Sigmoid colon (tissue), 4 donors: ENCODE measurements at regions not wholly inside any gene's neighbourhood (a gene's known extent, or its start where the extent isn't known, plus 50 kb on each side); places are given as distances from the start of the nearest gene placed in this dataset.

Source experiments
- CTCF ChIP-seq, 4 experiments: fragments of 450-650 bp in 3 of 4; fragments of 200-600 bp in 1 of 4; IDR thresholded peaks; one replicate each; pipeline ENCODE4 v1.5.1; 2016 to 2019; ENCODE audit warnings: antibody characterized with exemption in 4 of 4, mild to moderate bottlenecking in 3 of 4, moderate library complexity in 2 of 4
- POLR2A ChIP-seq, 2 donors: fragments of 450-650 bp; IDR thresholded peaks; one replicate each; pipeline ENCODE4 v1.6.1; 2016; ENCODE audit warnings: antibody characterized with exemption in 2 of 2, mild to moderate bottlenecking in 2 of 2, moderate library complexity in 2 of 2
- POLR2AphosphoS5 ChIP-seq, 4 donors: sonication (generic); formaldehyde crosslinking; IDR thresholded peaks; one replicate each; pipeline ENCODE4 v1.6.1; 2017; ENCODE audit warnings: antibody characterized with exemption in 4 of 4

GRCh38 chr12:28086521-28087155, 103.6 kb upstream of the CCDC91 start:
- no peak for TF ChIP-seq POLR2AphosphoS5 (IDR thresholded peaks at IDR 0.05)
- TF ChIP-seq CTCF (IDR thresholded peaks at IDR 0.05) = no peak
- TF ChIP-seq POLR2A (IDR thresholded peaks at IDR 0.05) = no peak
